T-helper 17 cell (primary cell): ENCODE measurements at regions not wholly inside any gene's neighbourhood (a gene's known extent, or its start where the extent isn't known, plus 50 kb on each side); places are given as distances from the start of the nearest gene placed in this dataset.
"Not testable (repeated sequence)": the region's sequence is repeated elsewhere in the genome, so short reads cannot be mapped to it uniquely, and the experiment has no call there.

Experiments used
- ATAC-seq: fragments of 150-1000 bp; cut with Tn5 transposase; 2 replicates; pipeline ENCODE4 v1.10.0; 2021; ENCODE audit warnings: mild to moderate bottlenecking, moderate library complexity
- DNase-seq, 3 donors: peaks; one replicate each; pipeline versions ENCODE4 v3.0.0 to v3.0.0-alpha.2; 2020 to 2021
- H3K9me3 ChIP-seq: one replicate; pipeline ENCODE4 v1.7.0; 2013; ENCODE audit warnings: low read length, mild to moderate bottlenecking; ENCODE audit not compliant: control insufficient read depth, poor library complexity, severe bottlenecking
- H3K27ac Mint-ChIP-seq: one replicate; pipeline ENCODE4 v1.8.0; 2022; ENCODE audit warnings: mild to moderate bottlenecking, moderate library complexity, mixed read lengths
- H3K27me3 Mint-ChIP-seq: one replicate; pipeline ENCODE4 v1.8.0; 2022; ENCODE audit warnings: mixed read lengths
- H3K36me3 Mint-ChIP-seq: one replicate; pipeline ENCODE4 v1.8.0; 2022; ENCODE audit warnings: low read depth, mixed read lengths
- H3K4me1 Mint-ChIP-seq: one replicate; pipeline ENCODE4 v1.8.0; 2022; ENCODE audit warnings: mild to moderate bottlenecking, mixed read lengths
- H3K4me3 Mint-ChIP-seq: one replicate; pipeline ENCODE4 v1.8.0; 2022; ENCODE audit warnings: mild to moderate bottlenecking, moderate library complexity, mixed read lengths

GRCh38 chr22:48488149-48488551, 1339.5 kb downstream of the BRD1 start:
- H3K36me3 Mint-ChIP-seq = no peaks in the 10 kb centered on the region
- DNase-seq (no peak), ATAC-seq (no peak)
- H3K4me3 Mint-ChIP-seq = no peak overlapping the region
- peaks cover 3% of the 10 kb centered on the region for H3K4me1 Mint-ChIP-seq
- no peak overlapping the region for H3K27ac Mint-ChIP-seq
- peaks cover 58% of the 10 kb centered on the region for H3K27me3 Mint-ChIP-seq
- no peaks in the 10 kb centered on the region for H3K9me3 ChIP-seq

DNA sequence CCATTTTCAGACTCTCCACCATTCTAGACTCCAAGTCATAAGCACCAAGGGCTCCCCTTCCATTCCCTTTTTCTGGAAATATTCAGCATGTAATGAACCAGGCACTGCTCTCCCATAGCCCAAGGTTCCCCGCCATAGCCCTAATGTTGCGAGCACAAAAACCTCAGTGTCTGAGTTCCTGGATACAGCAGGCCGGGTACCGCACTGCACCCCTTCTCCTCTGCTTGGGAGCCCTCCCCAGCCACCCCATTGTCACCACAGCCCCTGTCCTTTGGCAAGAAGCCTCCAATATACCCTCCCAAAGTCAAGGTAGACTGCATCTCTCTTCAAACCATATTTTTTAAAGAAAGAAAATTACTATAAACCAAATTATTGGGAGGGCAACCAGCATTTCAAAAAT, 1341.1 kb downstream of the BRD1 start:
- no peak overlapping the region for H3K4me3 Mint-ChIP-seq
- H3K27me3 Mint-ChIP-seq = peaks cover 42% of the 10 kb centered on the region
- H3K36me3 Mint-ChIP-seq = no peaks in the 10 kb centered on the region
- H3K27ac Mint-ChIP-seq = no peak overlapping the region
- no peak for ATAC-seq
- no peaks in the 10 kb centered on the region for H3K4me1 Mint-ChIP-seq
- H3K9me3 ChIP-seq = no peaks in the 10 kb centered on the region
- no peak for DNase-seq

GRCh38 chr22:48486134-48486532, 1341.5 kb downstream of the BRD1 start:
- Mint-ChIP-seq H3K27me3 (peaks cover 38% of the 10 kb centered on the region), H3K4me3 (no peak overlapping the region), H3K4me1 (no peaks in the 10 kb centered on the region), H3K27ac (no peak overlapping the region), H3K36me3 (no peaks in the 10 kb centered on the region)
- DNase-seq (no peak), ATAC-seq (no peak)
- no peaks in the 10 kb centered on the region for H3K9me3 ChIP-seq

- Mint-ChIP-seq H3K4me3 (no peak overlapping the region), H3K4me1 (no peaks in the 10 kb centered on the region), H3K27ac (no peak overlapping the region), H3K36me3 (no peaks in the 10 kb centered on the region), H3K27me3 (peaks cover 33% of the 10 kb centered on the region)
- H3K9me3 ChIP-seq = no peaks in the 10 kb centered on the region
- no peak for ATAC-seq
- DNase-seq = no peak
These were observed 1342.2 kb downstream of the BRD1 start for GRCh38 chr22:48485149-48486133.

GRCh38 chr22:48483764-48484528, 1343.7 kb downstream of the BRD1 start:
- Mint-ChIP-seq H3K36me3 (no peaks in the 10 kb centered on the region), H3K4me3 (no peak overlapping the region), H3K27ac (no peak overlapping the region), H3K4me1 (no peaks in the 10 kb centered on the region), H3K27me3 (peaks cover 33% of the 10 kb centered on the region)
- no peak for DNase-seq
- H3K9me3 ChIP-seq = no peaks in the 10 kb centered on the region
- ATAC-seq = no peak

DNA sequence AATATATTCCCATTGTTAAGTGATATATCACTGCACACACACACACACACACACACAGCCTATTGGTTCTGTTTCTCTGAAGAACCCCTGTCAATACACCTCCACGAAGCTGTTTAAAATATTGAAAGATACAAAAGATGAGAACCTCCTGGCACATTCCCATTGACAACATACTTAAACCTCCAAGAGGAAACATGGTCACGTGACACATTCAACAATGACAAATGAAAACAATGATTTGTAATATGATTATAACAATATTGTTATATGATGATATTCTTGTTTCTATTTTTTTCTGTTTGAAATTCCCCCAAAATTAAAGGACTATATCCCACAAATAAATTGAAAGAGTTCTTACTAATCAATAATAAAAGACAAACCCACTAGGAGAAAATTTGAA, 1344.9 kb downstream of the BRD1 start:
- Mint-ChIP-seq H3K36me3 (no peaks in the 10 kb centered on the region), H3K4me1 (no peaks in the 10 kb centered on the region), H3K4me3 (no peak overlapping the region), H3K27me3 (peaks cover 24% of the 10 kb centered on the region), H3K27ac (no peak overlapping the region)
- H3K9me3 ChIP-seq = no peaks in the 10 kb centered on the region
- ATAC-seq = no peak
- no peak for DNase-seq

DNA sequence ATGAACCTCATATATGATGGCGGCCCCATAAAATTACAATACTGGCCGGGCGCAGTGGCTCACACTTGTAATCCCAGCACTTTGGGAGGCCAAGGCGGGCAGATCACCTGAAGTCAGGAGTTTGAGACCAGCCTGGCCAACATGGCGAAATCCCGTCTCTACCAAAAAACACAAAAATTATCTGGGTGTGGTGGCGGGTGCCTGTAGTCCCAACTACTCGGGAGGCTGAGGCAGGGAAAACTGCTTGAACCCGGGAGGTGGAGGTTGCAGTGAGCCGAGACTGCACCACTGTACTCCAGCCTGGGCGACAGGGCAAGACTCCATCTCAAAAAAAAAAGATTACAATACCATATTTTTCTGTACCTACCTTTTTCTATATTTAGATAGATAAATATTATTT, 1345.5 kb downstream of the BRD1 start:
- not testable (repeated sequence) for H3K27ac Mint-ChIP-seq, H3K4me3 Mint-ChIP-seq, DNase-seq, H3K9me3 ChIP-seq, ATAC-seq, H3K4me1 Mint-ChIP-seq, H3K36me3 Mint-ChIP-seq
- peaks cover 18% of the 10 kb centered on the region for H3K27me3 Mint-ChIP-seq

- H3K27me3 Mint-ChIP-seq = peaks cover 17% of the 10 kb centered on the region
- no peak overlapping the region for H3K4me3 Mint-ChIP-seq
- H3K36me3 Mint-ChIP-seq = no peaks in the 10 kb centered on the region
- H3K4me1 Mint-ChIP-seq = no peaks in the 10 kb centered on the region
- no peaks in the 10 kb centered on the region for H3K9me3 ChIP-seq
- ATAC-seq (no peak), DNase-seq (no peak)
- H3K27ac Mint-ChIP-seq = no peak overlapping the region
These were observed 1345.9 kb downstream of the BRD1 start for GRCh38 chr22:48481748-48482147.

GRCh38 chr22:48478529-48479265, 1349.0 kb downstream of the BRD1 start:
- H3K4me3 Mint-ChIP-seq = no peak overlapping the region
- no peak for ATAC-seq
- no peaks in the 10 kb centered on the region for H3K9me3 ChIP-seq
- H3K4me1 Mint-ChIP-seq = no peaks in the 10 kb centered on the region
- no peaks in the 10 kb centered on the region for H3K36me3 Mint-ChIP-seq
- H3K27ac Mint-ChIP-seq = no peak overlapping the region
- DNase-seq = no peak
- H3K27me3 Mint-ChIP-seq = peaks cover 19% of the 10 kb centered on the region

GRCh38 chr22:48478124-48478523, 1349.5 kb downstream of the BRD1 start:
- no peaks in the 10 kb centered on the region for H3K9me3 ChIP-seq
- Mint-ChIP-seq H3K27me3 (peaks cover 22% of the 10 kb centered on the region), H3K4me1 (no peaks in the 10 kb centered on the region), H3K4me3 (no peak overlapping the region), H3K36me3 (no peaks in the 10 kb centered on the region), H3K27ac (no peak overlapping the region)
- ATAC-seq (no peak), DNase-seq (no peak)

DNA sequence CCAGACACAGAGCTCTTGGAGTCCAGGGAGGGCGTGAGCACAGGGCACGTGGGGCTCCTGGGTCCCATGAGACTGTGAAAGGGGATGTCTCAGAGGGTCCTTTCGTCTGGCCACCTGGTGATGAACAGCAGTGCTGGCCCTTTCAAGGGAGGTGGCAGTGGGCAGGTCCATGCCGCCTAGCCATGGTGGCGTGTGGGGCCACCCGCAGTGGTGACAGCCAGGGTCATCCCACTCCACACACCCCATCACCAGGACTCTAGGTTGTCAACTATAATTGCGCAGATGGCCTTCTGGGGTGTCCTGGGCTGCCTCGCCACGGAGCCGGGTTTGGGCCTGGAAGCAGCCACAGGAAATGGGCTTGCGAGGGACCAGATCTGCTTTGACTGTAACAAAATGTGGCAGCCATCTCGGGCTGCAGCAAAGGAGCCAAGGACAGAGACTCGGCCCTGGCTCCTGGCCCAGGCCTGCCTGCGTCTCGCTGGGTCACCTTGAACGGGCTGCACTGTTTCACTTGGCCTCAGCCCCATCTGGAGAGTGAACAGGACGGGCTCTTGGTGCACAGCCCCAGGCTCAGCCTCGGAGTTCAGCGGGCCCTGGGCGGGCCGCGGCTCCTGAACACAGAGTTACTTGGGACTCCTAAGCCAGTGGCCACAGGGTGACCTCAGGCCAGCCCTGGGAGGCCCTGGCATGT, 1350.5 kb downstream of the BRD1 start:
- H3K9me3 ChIP-seq = no peaks in the 10 kb centered on the region
- no peak overlapping the region for H3K4me3 Mint-ChIP-seq
- no peaks in the 10 kb centered on the region for H3K36me3 Mint-ChIP-seq
- DNase-seq (no peak), ATAC-seq (no peak)
- H3K27ac Mint-ChIP-seq = no peak overlapping the region
- H3K4me1 Mint-ChIP-seq = no peaks in the 10 kb centered on the region
- H3K27me3 Mint-ChIP-seq = peaks cover 32% of the 10 kb centered on the region

DNA sequence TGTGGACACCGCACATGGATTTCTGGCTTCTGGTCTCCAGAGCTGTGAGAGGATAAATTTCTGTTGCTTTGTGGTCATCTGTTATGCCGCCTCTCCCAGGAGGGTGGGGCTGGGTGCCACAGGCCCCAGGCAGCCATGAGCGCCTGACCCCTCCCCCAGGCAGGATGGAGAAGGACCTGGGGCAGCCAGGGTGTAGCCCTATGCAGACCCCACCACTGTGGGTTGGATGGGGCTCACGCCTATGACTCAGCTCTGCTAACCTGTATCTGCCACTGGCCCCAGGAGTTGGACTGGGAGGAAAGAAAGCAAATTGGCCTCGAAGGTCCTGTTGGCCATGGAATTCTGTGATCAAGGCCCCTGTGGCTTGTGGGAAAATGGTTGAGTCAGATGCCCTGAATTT, 1351.1 kb downstream of the BRD1 start:
- DNase-seq (no peak), ATAC-seq (no peak)
- Mint-ChIP-seq H3K36me3 (no peaks in the 10 kb centered on the region), H3K27ac (no peak overlapping the region), H3K4me3 (no peak overlapping the region), H3K27me3 (peaks cover 36% of the 10 kb centered on the region), H3K4me1 (no peaks in the 10 kb centered on the region)
- no peaks in the 10 kb centered on the region for H3K9me3 ChIP-seq
